GM23338 (cell line): ENCODE measurements at regions not wholly inside any gene's neighbourhood (a gene's known extent, or its start where the extent isn't known, plus 50 kb on each side); places are given as distances from the start of the nearest gene placed in this dataset.

ENCODE experiments used
- ATAC-seq: fragments of 200-7000 bp; cut with Tn5 transposase; 3 replicates; pipeline ENCODE4 v1.9.1; 2020
- DNase-seq: peaks from one replicate; pipeline ENCODE4 v3.0.0-alpha.2; 2015; ENCODE audit warnings: low spot score
- H2AFZ ChIP-seq: fragments of 200-600 bp; sonication (generic); 2 replicates; pipeline ENCODE4 v1.8.0; 2016; ENCODE audit warnings: antibody characterized with exemption, mild to moderate bottlenecking, moderate library complexity
- H3F3A ChIP-seq: fragments of 200-600 bp; sonication (generic); replicated peaks from 2 replicates; pipeline ENCODE4 v1.8.0; 2017; ENCODE audit warnings: antibody characterized with exemption, mixed run types, low read depth
- H3K27ac ChIP-seq: fragments of 200-600 bp; sonication (generic); 2 replicates; pipeline ENCODE4 v1.6.1; 2016; ENCODE audit warnings: low read depth
- H3K27me3 ChIP-seq: fragments of 200-600 bp; sonication (generic); 2 replicates; pipeline ENCODE4 v1.8.0; 2016; ENCODE audit warnings: mild to moderate bottlenecking, mixed run types, moderate library complexity; ENCODE audit not compliant: insufficient read depth
- H3K36me3 ChIP-seq: fragments of 200-600 bp; sonication (generic); 2 replicates; pipeline ENCODE4 v1.8.0; 2016; ENCODE audit warnings: mild to moderate bottlenecking; ENCODE audit not compliant: insufficient read depth
- H3K4me1 ChIP-seq: fragments of 200-600 bp; sonication (generic); 2 replicates; pipeline ENCODE4 v1.8.0; 2016; ENCODE audit warnings: mild to moderate bottlenecking, moderate library complexity; ENCODE audit not compliant: insufficient read depth
- H3K4me2 ChIP-seq: fragments of 200-600 bp; sonication (generic); 2 replicates; pipeline ENCODE4 v1.7.1; 2017; ENCODE audit warnings: mixed run types
- H3K4me3 ChIP-seq: fragments of 200-600 bp; sonication (generic); 2 replicates; pipeline ENCODE4 v1.6.1; 2016; ENCODE audit warnings: mixed run types
- H3K79me2 ChIP-seq: fragments of 200-600 bp; sonication (generic); replicated peaks from 2 replicates; pipeline ENCODE4 v1.8.0; 2017; ENCODE audit warnings: mild to moderate bottlenecking; ENCODE audit not compliant: insufficient read depth
- H3K9me2 ChIP-seq: fragments of 200-600 bp; sonication (generic); 2 replicates; pipeline ENCODE4 v1.8.0; 2017; ENCODE audit not compliant: insufficient read depth
- H4K20me1 ChIP-seq: fragments of 200-600 bp; sonication (generic); replicated peaks from 2 replicates; pipeline ENCODE4 v1.8.0; 2017; ENCODE audit warnings: mild to moderate bottlenecking; ENCODE audit not compliant: insufficient read depth
- H3K27ac Mint-ChIP-seq: 2 replicates; pipeline ENCODE4 v1.8.0; 2020; ENCODE audit warnings: inconsistent platforms, mild to moderate bottlenecking, moderate library complexity, mixed read lengths
- H3K27me3 Mint-ChIP-seq: 3 replicates; pipeline ENCODE4 v1.8.0; 2022; ENCODE audit warnings: low read depth, mild to moderate bottlenecking, moderate library complexity, mixed read lengths, inconsistent platforms; ENCODE audit not compliant: insufficient read depth, poor library complexity
- H3K36me3 Mint-ChIP-seq: 3 replicates; pipeline ENCODE4 v1.8.0; 2021; ENCODE audit warnings: low read depth, mild to moderate bottlenecking, inconsistent platforms, moderate library complexity, mixed read lengths
- H3K4me1 Mint-ChIP-seq: 3 replicates; pipeline ENCODE4 v1.8.0; 2020; ENCODE audit warnings: mild to moderate bottlenecking, inconsistent platforms, mixed read lengths
- H3K4me3 Mint-ChIP-seq: 3 replicates; pipeline ENCODE4 v1.8.0; 2021; ENCODE audit warnings: moderate library complexity, mild to moderate bottlenecking, inconsistent platforms, mixed read lengths
- H3K9me3 Mint-ChIP-seq: 3 replicates; pipeline ENCODE4 v1.8.0; 2020; ENCODE audit warnings: moderate library complexity, mild to moderate bottlenecking, inconsistent platforms, mixed read lengths
- CREB1 ChIP-seq: fragments of 250-450 bp; sonication (Bioruptor Pico); IDR thresholded peaks from 2 replicates; pipeline ENCODE4 v1.5.0; 2020; ENCODE audit warnings: low read depth, mild to moderate bottlenecking, moderate library complexity
- EZH2 ChIP-seq: fragments of 200-600 bp; sonication (generic); IDR thresholded peaks from one replicate; pipeline ENCODE4 v1.8.0; 2017; ENCODE audit warnings: antibody characterized with exemption, mild to moderate bottlenecking, low read depth; ENCODE audit not compliant: unreplicated experiment
- EZH2phosphoT487 ChIP-seq: fragments of 200-600 bp; sonication (generic); IDR thresholded peaks from one replicate; pipeline ENCODE4 v1.8.1; 2018; ENCODE audit warnings: antibody characterized with exemption; ENCODE audit not compliant: unreplicated experiment
- JUNB ChIP-seq: IDR thresholded peaks from one replicate; pipeline ENCODE4 v1.6.1; 2016; ENCODE audit warnings: antibody characterized with exemption; ENCODE audit not compliant: unreplicated experiment
- REST ChIP-seq: IDR thresholded peaks from one replicate; pipeline ENCODE4 v1.6.1; 2018; ENCODE audit warnings: antibody characterized with exemption; ENCODE audit not compliant: unreplicated experiment
- STAT1 ChIP-seq: IDR thresholded peaks from one replicate; pipeline ENCODE4 v1.6.1; 2016; ENCODE audit warnings: antibody characterized with exemption; ENCODE audit not compliant: unreplicated experiment
- ZNF114 ChIP-seq: fragments of 250-450 bp; sonication (Bioruptor Pico); IDR thresholded peaks from 2 replicates; pipeline ENCODE4 v1.5.0; 2020; ENCODE audit warnings: mild to moderate bottlenecking, moderate library complexity
- ZNF331 ChIP-seq: fragments of 250-450 bp; sonication (Bioruptor Pico); IDR thresholded peaks from 2 replicates; pipeline ENCODE4 v1.5.0; 2020; ENCODE audit warnings: low read depth, mild to moderate bottlenecking, moderate library complexity
- TF ChIP-seq, protein P1 (sequence below): fragments of 250-450 bp; sonication (Bioruptor Pico); IDR thresholded peaks from 2 replicates; pipeline ENCODE4 v1.5.0; 2020; ENCODE audit warnings: mild to moderate bottlenecking, moderate library complexity
- TF ChIP-seq, protein P2 (sequence below): IDR thresholded peaks from 2 replicates; pipeline ENCODE4 v1.6.1; 2016; ENCODE audit warnings: antibody characterized with exemption

GRCh38 chr6:67011441-67011840 is 1304.4 kb upstream of the EYS start:
- Mint-ChIP-seq H3K9me3 (peaks cover 6% of the 10 kb centered on the region; the same call in 2 of the 3 replicates), H3K27me3 (no peaks in the 10 kb centered on the region), H3K36me3 (no peaks in the 10 kb centered on the region), H3K27ac (no peak overlapping the region), H3K4me3 (no peak overlapping the region), H3K4me1 (no peaks in the 10 kb centered on the region; the same call in 2 of the 3 replicates)
- Histone ChIP-seq H3K4me3 (no peak overlapping the region), H3K79me2 (no peaks in the 10 kb centered on the region), H3K9me2 (no peaks in the 10 kb centered on the region), H2AFZ (no peak overlapping the region), H3K4me2 (no peak overlapping the region), H4K20me1 (no peaks in the 10 kb centered on the region), H3K27ac (no peak overlapping the region), H3K27me3 (no peaks in the 10 kb centered on the region), H3K36me3 (no peaks in the 10 kb centered on the region), H3K4me1 (no peaks in the 10 kb centered on the region), H3F3A (no peaks in the 10 kb centered on the region)
- DNase-seq (no peak), ATAC-seq (no peak)
- TF ChIP-seq, protein P1, sequence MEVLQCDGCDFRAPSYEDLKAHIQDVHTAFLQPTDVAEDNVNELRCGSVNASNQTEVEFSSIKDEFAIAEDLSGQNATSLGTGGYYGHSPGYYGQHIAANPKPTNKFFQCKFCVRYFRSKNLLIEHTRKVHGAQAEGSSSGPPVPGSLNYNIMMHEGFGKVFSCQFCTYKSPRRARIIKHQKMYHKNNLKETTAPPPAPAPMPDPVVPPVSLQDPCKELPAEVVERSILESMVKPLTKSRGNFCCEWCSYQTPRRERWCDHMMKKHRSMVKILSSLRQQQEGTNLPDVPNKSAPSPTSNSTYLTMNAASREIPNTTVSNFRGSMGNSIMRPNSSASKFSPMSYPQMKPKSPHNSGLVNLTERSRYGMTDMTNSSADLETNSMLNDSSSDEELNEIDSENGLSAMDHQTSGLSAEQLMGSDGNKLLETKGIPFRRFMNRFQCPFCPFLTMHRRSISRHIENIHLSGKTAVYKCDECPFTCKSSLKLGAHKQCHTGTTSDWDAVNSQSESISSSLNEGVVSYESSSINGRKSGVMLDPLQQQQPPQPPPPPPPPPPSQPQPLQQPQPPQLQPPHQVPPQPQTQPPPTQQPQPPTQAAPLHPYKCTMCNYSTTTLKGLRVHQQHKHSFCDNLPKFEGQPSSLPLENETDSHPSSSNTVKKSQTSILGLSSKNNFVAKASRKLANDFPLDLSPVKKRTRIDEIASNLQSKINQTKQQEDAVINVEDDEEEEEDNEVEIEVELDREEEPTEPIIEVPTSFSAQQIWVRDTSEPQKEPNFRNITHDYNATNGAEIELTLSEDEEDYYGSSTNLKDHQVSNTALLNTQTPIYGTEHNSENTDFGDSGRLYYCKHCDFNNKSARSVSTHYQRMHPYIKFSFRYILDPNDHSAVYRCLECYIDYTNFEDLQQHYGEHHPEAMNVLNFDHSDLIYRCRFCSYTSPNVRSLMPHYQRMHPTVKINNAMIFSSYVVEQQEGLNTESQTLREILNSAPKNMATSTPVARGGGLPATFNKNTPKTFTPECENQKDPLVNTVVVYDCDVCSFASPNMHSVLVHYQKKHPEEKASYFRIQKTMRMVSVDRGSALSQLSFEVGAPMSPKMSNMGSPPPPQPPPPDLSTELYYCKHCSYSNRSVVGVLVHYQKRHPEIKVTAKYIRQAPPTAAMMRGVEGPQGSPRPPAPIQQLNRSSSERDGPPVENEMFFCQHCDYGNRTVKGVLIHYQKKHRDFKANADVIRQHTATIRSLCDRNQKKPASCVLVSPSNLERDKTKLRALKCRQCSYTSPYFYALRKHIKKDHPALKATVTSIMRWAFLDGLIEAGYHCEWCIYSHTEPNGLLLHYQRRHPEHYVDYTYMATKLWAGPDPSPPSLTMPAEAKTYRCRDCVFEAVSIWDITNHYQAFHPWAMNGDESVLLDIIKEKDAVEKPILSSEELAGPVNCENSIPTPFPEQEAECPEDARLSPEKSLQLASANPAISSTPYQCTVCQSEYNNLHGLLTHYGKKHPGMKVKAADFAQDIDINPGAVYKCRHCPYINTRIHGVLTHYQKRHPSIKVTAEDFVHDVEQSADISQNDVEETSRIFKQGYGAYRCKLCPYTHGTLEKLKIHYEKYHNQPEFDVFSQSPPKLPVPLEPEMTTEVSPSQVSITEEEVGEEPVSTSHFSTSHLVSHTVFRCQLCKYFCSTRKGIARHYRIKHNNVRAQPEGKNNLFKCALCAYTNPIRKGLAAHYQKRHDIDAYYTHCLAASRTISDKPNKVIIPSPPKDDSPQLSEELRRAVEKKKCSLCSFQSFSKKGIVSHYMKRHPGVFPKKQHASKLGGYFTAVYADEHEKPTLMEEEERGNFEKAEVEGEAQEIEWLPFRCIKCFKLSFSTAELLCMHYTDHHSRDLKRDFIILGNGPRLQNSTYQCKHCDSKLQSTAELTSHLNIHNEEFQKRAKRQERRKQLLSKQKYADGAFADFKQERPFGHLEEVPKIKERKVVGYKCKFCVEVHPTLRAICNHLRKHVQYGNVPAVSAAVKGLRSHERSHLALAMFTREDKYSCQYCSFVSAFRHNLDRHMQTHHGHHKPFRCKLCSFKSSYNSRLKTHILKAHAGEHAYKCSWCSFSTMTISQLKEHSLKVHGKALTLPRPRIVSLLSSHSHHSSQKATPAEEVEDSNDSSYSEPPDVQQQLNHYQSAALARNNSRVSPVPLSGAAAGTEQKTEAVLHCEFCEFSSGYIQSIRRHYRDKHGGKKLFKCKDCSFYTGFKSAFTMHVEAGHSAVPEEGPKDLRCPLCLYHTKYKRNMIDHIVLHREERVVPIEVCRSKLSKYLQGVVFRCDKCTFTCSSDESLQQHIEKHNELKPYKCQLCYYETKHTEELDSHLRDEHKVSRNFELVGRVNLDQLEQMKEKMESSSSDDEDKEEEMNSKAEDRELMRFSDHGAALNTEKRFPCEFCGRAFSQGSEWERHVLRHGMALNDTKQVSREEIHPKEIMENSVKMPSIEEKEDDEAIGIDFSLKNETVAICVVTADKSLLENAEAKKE (CRISPR knock-in tag), result no peak
- TF ChIP-seq ZNF331 (CRISPR knock-in tag) (no peak), EZH2phosphoT487 (no peak), REST (no peak), ZNF114 (CRISPR knock-in tag) (no peak), CREB1 (CRISPR knock-in tag) (no peak), JUNB (no peak), EZH2 (no peak), STAT1 (no peak)
- TF ChIP-seq, protein P2, sequence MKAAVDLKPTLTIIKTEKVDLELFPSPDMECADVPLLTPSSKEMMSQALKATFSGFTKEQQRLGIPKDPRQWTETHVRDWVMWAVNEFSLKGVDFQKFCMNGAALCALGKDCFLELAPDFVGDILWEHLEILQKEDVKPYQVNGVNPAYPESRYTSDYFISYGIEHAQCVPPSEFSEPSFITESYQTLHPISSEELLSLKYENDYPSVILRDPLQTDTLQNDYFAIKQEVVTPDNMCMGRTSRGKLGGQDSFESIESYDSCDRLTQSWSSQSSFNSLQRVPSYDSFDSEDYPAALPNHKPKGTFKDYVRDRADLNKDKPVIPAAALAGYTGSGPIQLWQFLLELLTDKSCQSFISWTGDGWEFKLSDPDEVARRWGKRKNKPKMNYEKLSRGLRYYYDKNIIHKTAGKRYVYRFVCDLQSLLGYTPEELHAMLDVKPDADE, result no peak
